SK-N-SH (cell line): ENCODE measurements at regions not wholly inside any gene's neighbourhood (a gene's known extent, or its start where the extent isn't known, plus 50 kb on each side); places are given as distances from the start of the nearest gene placed in this dataset.

Experiments
- CTCF ChIA-PET: fragments of 300-600, 350-600 bp; formaldehyde crosslinking; extraction: SDS; loops from one replicate; lab custom pipeline; 2021; lab: Yijun Ruan, JAX
- POLR2A ChIA-PET: fragments of 350-600 bp; sonication (Branson Sonifier 250); formaldehyde crosslinking; extraction: SDS; loops from one replicate; lab custom pipeline; 2020; ENCODE audit warnings: antibody characterized with exemption, inconsistent platforms; lab: Yijun Ruan, JAX
- DNase-seq: peaks from one replicate; pipeline ENCODE4 v3.0.0; 2012
- H2AFZ ChIP-seq: fragments of 200-600 bp; sonication (generic); 2 replicates; pipeline ENCODE4 v1.8.1; 2016; ENCODE audit warnings: antibody characterized with exemption, mild to moderate bottlenecking, low read depth
- H3F3A ChIP-seq: fragments of 200-600 bp; sonication (generic); replicated peaks from 2 replicates; pipeline ENCODE3; 2016; ENCODE audit warnings: antibody characterized with exemption, mild to moderate bottlenecking; ENCODE audit not compliant: insufficient read depth
- H3K27ac ChIP-seq, 2 experiments: fragments of 200-500 bp in 1 of 2; fragments of 200-600 bp in 1 of 2; sonication (Bioruptor generic) in 1 of 2; sonication (generic), shearing (Covaris generic) in 1 of 2; 2 replicates each; pipeline versions ENCODE4 v1.5.1 to v1.6.1; 2014 to 2016; ENCODE audit warnings: low read depth in 2 of 2, inconsistent platforms in 1 of 2, low read length in 1 of 2, mild to moderate bottlenecking in 1 of 2, mixed read lengths in 1 of 2
- H3K27me3 ChIP-seq: fragments of 200-600 bp; sonication (generic), shearing (Covaris generic); 2 replicates; pipeline ENCODE4 v1.6.1; 2016; ENCODE audit warnings: mixed run types; ENCODE audit not compliant: insufficient read depth
- H3K36me3 ChIP-seq, 2 experiments: fragments of 200-500 bp in 1 of 2; fragments of 200-600 bp in 1 of 2; sonication (Bioruptor generic) in 1 of 2; sonication (generic) in 1 of 2; replicated peaks in 1 of 2; 2 replicates each; pipeline versions ENCODE3 to v1.5.1; 2014 to 2016; ENCODE audit warnings: low read length in 1 of 2, mild to moderate bottlenecking in 1 of 2; ENCODE audit not compliant: insufficient read depth in 2 of 2, control insufficient read depth in 1 of 2
- H3K4me1 ChIP-seq, 2 experiments: fragments of 200-500 bp in 1 of 2; fragments of 200-600 bp in 1 of 2; sonication (Bioruptor generic) in 1 of 2; sonication (generic), shearing (Covaris generic) in 1 of 2; 2 replicates each; pipeline versions ENCODE4 v1.5.1 to v1.6.1; 2014 to 2016; ENCODE audit warnings: low read depth in 1 of 2, low read length in 1 of 2, mixed run types in 1 of 2; ENCODE audit not compliant: insufficient read depth in 2 of 2, control insufficient read depth in 1 of 2
- H3K4me2 ChIP-seq: fragments of 200-600 bp; sonication (generic), shearing (Covaris generic); 2 replicates; pipeline ENCODE4 v1.6.1; 2017; ENCODE audit warnings: mixed run types
- H3K4me3 ChIP-seq, 2 experiments: fragments of 200-500 bp in 1 of 2; fragments of 200-600 bp in 1 of 2; sonication (Bioruptor generic) in 1 of 2; sonication (generic), shearing (Covaris generic) in 1 of 2; 2 replicates each; pipeline versions ENCODE4 v1.5.1 to v1.8.1; 2014 to 2016; ENCODE audit warnings: low read depth in 2 of 2, inconsistent platforms in 1 of 2, low read length in 1 of 2, mild to moderate bottlenecking in 1 of 2, mixed read lengths in 1 of 2, moderate library complexity in 1 of 2
- H3K79me2 ChIP-seq: fragments of 200-600 bp; sonication (generic); 2 replicates; pipeline ENCODE4 v1.8.1; 2017; ENCODE audit warnings: mild to moderate bottlenecking; ENCODE audit not compliant: insufficient read depth
- H3K9ac ChIP-seq: fragments of 200-600 bp; sonication (generic); 2 replicates; pipeline ENCODE4 v1.6.1; 2017; ENCODE audit warnings: mixed run types
- H3K9me2 ChIP-seq: fragments of 200-600 bp; sonication (generic); 2 replicates; pipeline ENCODE4 v1.6.1; 2017; ENCODE audit warnings: mixed run types
- H3K9me3 ChIP-seq: fragments of 200-600 bp; sonication (generic); 2 replicates; pipeline ENCODE4 v1.6.1; 2017; ENCODE audit warnings: mixed run types, mild to moderate bottlenecking, moderate library complexity
- H4K20me1 ChIP-seq: fragments of 200-600 bp; sonication (generic); 2 replicates; pipeline ENCODE4 v1.6.1; 2017; ENCODE audit warnings: mild to moderate bottlenecking, mixed run types; ENCODE audit not compliant: insufficient read depth
- CHD2 ChIP-seq: fragments of 150-350 bp; IDR thresholded peaks from 2 replicates; pipeline ENCODE4 v1.6.1; 2018; ENCODE audit warnings: low read length; ENCODE audit not compliant: partially characterized antibody
- EP300 ChIP-seq, 2 experiments: IDR thresholded peaks; 2 replicates each; pipeline versions ENCODE4 v1.4.0 to v1.6.1; 2012; ENCODE audit warnings: borderline replicate concordance in 1 of 2, low read depth in 1 of 2, low read length in 1 of 2
- EZH2phosphoT487 ChIP-seq: fragments of 200-600 bp; sonication (generic); IDR thresholded peaks from 2 replicates; pipeline ENCODE4 v1.6.1; 2017; ENCODE audit warnings: low read depth, mixed run types, mild to moderate bottlenecking, antibody characterized with exemption, moderate library complexity, borderline replicate concordance
- GABPA ChIP-seq: IDR thresholded peaks from 2 replicates; pipeline ENCODE4 v1.4.0; 2012; ENCODE audit warnings: low read depth, mild to moderate bottlenecking
- JUND ChIP-seq: IDR thresholded peaks from 2 replicates; pipeline ENCODE4 v1.4.0; 2012
- NRF1 ChIP-seq: IDR thresholded peaks from 2 replicates; pipeline ENCODE4 v1.6.1; 2012; ENCODE audit warnings: low read depth, mild to moderate bottlenecking, low read length
- RFX5 ChIP-seq: IDR thresholded peaks from 2 replicates; pipeline ENCODE4 v1.6.1; 2012; ENCODE audit warnings: mild to moderate bottlenecking, improper control_type of control experiment, low read length
- SIN3A ChIP-seq: IDR thresholded peaks from 2 replicates; pipeline ENCODE4 v1.6.1; 2012; ENCODE audit warnings: low read depth, mild to moderate bottlenecking, low read length, moderate library complexity, borderline replicate concordance
- SMC3 ChIP-seq: IDR thresholded peaks from 2 replicates; pipeline ENCODE4 v1.6.1; 2012; ENCODE audit warnings: low read depth, low read length, improper control_type of control experiment
- TAF1 ChIP-seq: IDR thresholded peaks from 2 replicates; pipeline ENCODE4 v1.6.1; 2012; ENCODE audit warnings: low read depth, mild to moderate bottlenecking, low read length, moderate library complexity, borderline replicate concordance
- YY1 ChIP-seq: IDR thresholded peaks from 2 replicates; pipeline ENCODE4 v1.4.0; 2012; ENCODE audit warnings: low read depth, mild to moderate bottlenecking
- WGBS: methylation state at CpG from one replicate; pipeline ENCODE4 v1.1.6; 2017; ENCODE audit warnings: low lambda C conversion rate; 5-methylcytosine and 5-hydroxymethylcytosine counted together
- TF ChIP-seq, protein P1 (sequence below): IDR thresholded peaks from 2 replicates; pipeline ENCODE4 v1.4.0; 2012; ENCODE audit warnings: low read depth, borderline replicate concordance
- TF ChIP-seq, protein P2 (sequence below): fragments of 150-350 bp; IDR thresholded peaks from 2 replicates; pipeline ENCODE4 v1.6.1; 2017; ENCODE audit warnings: antibody characterized with exemption, low read length, low read depth, borderline replicate concordance
- TF ChIP-seq, protein P3 (sequence below): IDR thresholded peaks from 2 replicates; pipeline ENCODE4 v1.4.0; 2012; ENCODE audit warnings: low read depth

DNA sequence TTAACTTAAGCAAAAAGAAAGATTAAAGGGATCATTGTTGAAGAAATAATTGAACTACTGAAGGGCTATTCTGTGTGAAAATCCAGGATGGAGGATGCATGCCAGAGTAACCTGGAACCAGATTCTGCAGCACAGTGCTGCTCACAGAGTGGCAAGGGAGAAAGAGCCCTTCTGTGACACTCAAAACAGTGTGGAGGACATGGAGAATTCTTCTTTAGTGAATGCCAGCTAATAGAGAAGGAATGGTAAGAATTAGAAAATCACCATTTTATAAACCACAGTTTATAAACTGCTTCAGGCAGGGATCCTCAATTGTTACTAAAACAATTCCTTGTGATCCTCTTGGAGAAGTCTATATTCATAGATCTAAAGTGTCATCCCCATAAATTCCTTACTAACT, 70.4 kb upstream of the ARHGEF26 start:
- H3K9ac ChIP-seq = no peak overlapping the region
- CTCF ChIA-PET = no interaction called here
- POLR2A ChIA-PET = no interaction called here
- no peak overlapping the region for H3K27ac ChIP-seq
- no peaks in the 10 kb centered on the region for H3K36me3 ChIP-seq
- DNase-seq = no peak
- H3K79me2 ChIP-seq = no peaks in the 10 kb centered on the region
- H4K20me1 ChIP-seq = no peaks in the 10 kb centered on the region
- no peaks in the 10 kb centered on the region for H3K27me3 ChIP-seq
- no peaks in the 10 kb centered on the region for H3K4me1 ChIP-seq
- H3K4me2 ChIP-seq = no peak overlapping the region
- H3F3A ChIP-seq = no peaks in the 10 kb centered on the region
- no peaks in the 10 kb centered on the region for H3K9me3 ChIP-seq
- H2AFZ ChIP-seq = no peak overlapping the region
- TF ChIP-seq JUND (no peak), YY1 (no peak), GABPA (no peak), CHD2 (no peak)
- TF ChIP-seq, protein P1, sequence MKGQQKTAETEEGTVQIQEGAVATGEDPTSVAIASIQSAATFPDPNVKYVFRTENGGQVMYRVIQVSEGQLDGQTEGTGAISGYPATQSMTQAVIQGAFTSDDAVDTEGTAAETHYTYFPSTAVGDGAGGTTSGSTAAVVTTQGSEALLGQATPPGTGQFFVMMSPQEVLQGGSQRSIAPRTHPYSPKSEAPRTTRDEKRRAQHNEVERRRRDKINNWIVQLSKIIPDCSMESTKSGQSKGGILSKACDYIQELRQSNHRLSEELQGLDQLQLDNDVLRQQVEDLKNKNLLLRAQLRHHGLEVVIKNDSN = no peak
- TF ChIP-seq, protein P2, sequence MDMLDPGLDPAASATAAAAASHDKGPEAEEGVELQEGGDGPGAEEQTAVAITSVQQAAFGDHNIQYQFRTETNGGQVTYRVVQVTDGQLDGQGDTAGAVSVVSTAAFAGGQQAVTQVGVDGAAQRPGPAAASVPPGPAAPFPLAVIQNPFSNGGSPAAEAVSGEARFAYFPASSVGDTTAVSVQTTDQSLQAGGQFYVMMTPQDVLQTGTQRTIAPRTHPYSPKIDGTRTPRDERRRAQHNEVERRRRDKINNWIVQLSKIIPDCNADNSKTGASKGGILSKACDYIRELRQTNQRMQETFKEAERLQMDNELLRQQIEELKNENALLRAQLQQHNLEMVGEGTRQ = no peak
- TF ChIP-seq, protein P3, sequence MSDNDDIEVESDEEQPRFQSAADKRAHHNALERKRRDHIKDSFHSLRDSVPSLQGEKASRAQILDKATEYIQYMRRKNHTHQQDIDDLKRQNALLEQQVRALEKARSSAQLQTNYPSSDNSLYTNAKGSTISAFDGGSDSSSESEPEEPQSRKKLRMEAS = no peak
- H3K9me2 ChIP-seq = no peaks in the 10 kb centered on the region
- H3K4me3 ChIP-seq = no peak overlapping the region

DNA sequence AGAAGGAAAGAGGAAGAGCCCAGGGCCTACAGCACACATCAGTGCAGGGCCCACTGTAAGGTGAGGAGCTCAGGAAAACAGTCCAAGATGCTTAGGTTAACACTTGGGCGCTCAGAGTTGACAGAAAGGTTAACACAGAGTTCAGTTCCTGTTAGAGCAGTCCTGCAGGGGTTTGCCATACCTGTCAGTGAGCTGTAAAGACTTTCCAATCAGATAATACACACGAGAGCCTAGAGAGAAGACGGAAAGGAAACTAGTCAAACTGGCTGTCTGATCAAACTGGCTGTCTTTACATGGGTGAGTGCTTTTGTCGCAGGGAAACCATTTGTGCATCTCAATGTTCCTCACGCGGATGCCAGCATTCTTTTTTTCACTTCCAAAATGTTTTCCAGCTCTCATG, 61.4 kb upstream of the ARHGEF26 start:
- H2AFZ ChIP-seq = peak overlapping the region; percentile 67; the same call in 1 of the 2 replicates
- H3K4me3 ChIP-seq = no peak overlapping the region
- CTCF ChIA-PET = interaction anchor here (0.8 to 1.0 kb wide), 2 partner anchors 18 kb away, joined by 3 read pairs; no protein-coding TSS in a partner anchor
- no peaks in the 10 kb centered on the region for H3F3A ChIP-seq
- H3K9me2 ChIP-seq = no peaks in the 10 kb centered on the region
- no peaks in the 10 kb centered on the region for H4K20me1 ChIP-seq
- POLR2A ChIA-PET = no interaction called here
- TF ChIP-seq NRF1 (no peak), RFX5 (no peak), SIN3A (no peak), SMC3 (no peak), EP300 (IDR thresholded peaks at IDR 0.05; ENCODE audit: borderline replicate concordance in 1 of 2, low read depth in 1 of 2, low read length in 1 of 2) (no peak), TAF1 (no peak), EZH2phosphoT487 (no peak)
- no peak overlapping the region for H3K4me2 ChIP-seq
- H3K79me2 ChIP-seq = no peaks in the 10 kb centered on the region
- H3K36me3 ChIP-seq = no peaks in the 10 kb centered on the region
- H3K27me3 ChIP-seq = no peaks in the 10 kb centered on the region
- 53% methylated on average over 6 of the region's 6 CpGs for WGBS
- no peak overlapping the region for H3K9ac ChIP-seq
- no peak for DNase-seq
- H3K27ac ChIP-seq = peak overlapping the region in 1 of 2 experiments; percentile 23; a peak in 1 of 4 replicates
- H3K4me1 ChIP-seq = peaks cover 0 to 4% of the 10 kb centered on the region in 2 experiments; a peak in 2 of 4 replicates
- no peaks in the 10 kb centered on the region for H3K9me3 ChIP-seq
